B cell (primary cell): ENCODE measurements at regions not wholly inside any gene's neighbourhood (a gene's known extent, or its start where the extent isn't known, plus 50 kb on each side); places are given as distances from the start of the nearest gene placed in this dataset.
"Not testable (repeated sequence)": the region's sequence is repeated elsewhere in the genome, so short reads cannot be mapped to it uniquely, and the experiment has no call there.

ENCODE experiments used
- ATAC-seq: fragments of 200-7000 bp; cut with Tn5 transposase; one replicate; pipeline ENCODE4 v1.10.0; 2021; ENCODE audit warnings: low read depth, mild to moderate bottlenecking, moderate number of reproducible peaks, moderate library complexity
- CTCF ChIA-PET: fragments of 350-600 bp; sonication (Branson Sonifier 250); formaldehyde crosslinking; loops from one replicate; lab custom pipeline; 2021; ENCODE audit warnings: antibody characterized with exemption, inconsistent platforms; lab: Charles Lee
- POLR2A ChIA-PET: fragments of 350-600 bp; sonication (Branson Sonifier 250); formaldehyde crosslinking; loops from one replicate; lab custom pipeline; 2021; ENCODE audit warnings: antibody characterized with exemption; lab: Charles Lee
- DNase-seq: peaks from one replicate; pipeline ENCODE4 v3.0.0; 2013
- H2AFZ ChIP-seq: 2 replicates; pipeline ENCODE4 v1.6.1; 2012; ENCODE audit warnings: mild to moderate bottlenecking, low read depth, low read length; ENCODE audit not compliant: insufficient read depth, poor library complexity, severe bottlenecking
- H3K27ac ChIP-seq, 2 donors: 1 replicate in 1 of 2; 2 replicates in 1 of 2; pipeline ENCODE4 v1.5.1; 2012 to 2013; ENCODE audit warnings: low read length in 2 of 2, mild to moderate bottlenecking in 2 of 2, moderate library complexity in 1 of 2
- H3K27me3 ChIP-seq, 4 experiments: fragments of 200-600 bp in 1 of 4; sonication (generic) in 1 of 4; replicated peaks in 1 of 4; 1 replicate in 2 of 4; 2 replicates in 2 of 4; pipeline versions ENCODE4 v1.6.1 to v1.7.0; 2013 to 2016; ENCODE audit warnings: low read length in 3 of 4, mild to moderate bottlenecking in 2 of 4, mixed read lengths in 1 of 4, moderate library complexity in 1 of 4; ENCODE audit not compliant: insufficient read depth in 4 of 4, control insufficient read depth in 3 of 4; ENCODE audit errors: control extremely low read depth in 1 of 4
- H3K36me3 ChIP-seq, 2 experiments: replicated peaks in 1 of 2; 1 replicate in 1 of 2; 2 replicates in 1 of 2; pipeline versions ENCODE4 v1.6.1 to v1.7.1; 2013; ENCODE audit warnings: low read length in 1 of 2; ENCODE audit not compliant: insufficient read depth in 2 of 2, control insufficient read depth in 1 of 2; ENCODE audit errors: control extremely low read depth in 1 of 2, extremely low read depth in 1 of 2
- H3K4me1 ChIP-seq, 2 donors: fragments of 200-600 bp in 1 of 2; sonication (generic) in 1 of 2; 1 replicate in 1 of 2; 2 replicates in 1 of 2; pipeline versions ENCODE4 v1.5.1 to v1.6.1; 2013 to 2017; ENCODE audit warnings: low read length in 2 of 2; ENCODE audit not compliant: control insufficient read depth in 2 of 2, insufficient read depth in 2 of 2
- H3K4me2 ChIP-seq: replicated peaks from 2 replicates; pipeline ENCODE3; 2012; ENCODE audit warnings: mild to moderate bottlenecking, low read depth, low read length; ENCODE audit not compliant: poor library complexity, severe bottlenecking
- H3K4me3 ChIP-seq, 5 experiments: fragments of 200-600 bp in 1 of 5; sonication (generic) in 1 of 5; 1 replicate in 3 of 5; 2 replicates in 2 of 5; pipeline versions ENCODE4 v1.5.1 to v1.7.0; 2011 to 2016; ENCODE audit warnings: low read length in 4 of 5, mild to moderate bottlenecking in 4 of 5, low read depth in 2 of 5, control low read depth in 1 of 5, moderate library complexity in 1 of 5; ENCODE audit not compliant: insufficient read depth in 1 of 5; ENCODE audit errors: control extremely low read depth in 1 of 5, extremely low read depth in 1 of 5
- H3K79me2 ChIP-seq: fragments of 200-600 bp; sonication (generic); one replicate; pipeline ENCODE4 v1.6.0; 2016; ENCODE audit warnings: low read length; ENCODE audit not compliant: control insufficient read depth, insufficient read depth
- H3K9ac ChIP-seq: fragments of 200-600 bp; sonication (generic); 2 replicates; pipeline ENCODE4 v1.6.1; 2017; ENCODE audit warnings: mild to moderate bottlenecking, low read length, moderate library complexity
- H3K9me3 ChIP-seq, 3 donors: one replicate each; pipeline versions ENCODE4 v1.6.1 to v1.7.1; 2013; ENCODE audit warnings: low read length in 2 of 3; ENCODE audit not compliant: control insufficient read depth in 2 of 3, insufficient read depth in 1 of 3; ENCODE audit errors: control extremely low read depth in 1 of 3
- H4K20me1 ChIP-seq: 2 replicates; pipeline ENCODE4 v1.6.0; 2012; ENCODE audit warnings: mild to moderate bottlenecking, low read length; ENCODE audit not compliant: insufficient read depth, control insufficient read depth, poor library complexity, severe bottlenecking
- H3K27ac Mint-ChIP-seq: one replicate; pipeline ENCODE4 v1.8.0; 2021; ENCODE audit warnings: mixed read lengths
- H3K27me3 Mint-ChIP-seq: one replicate; pipeline ENCODE4 v1.8.0; 2021; ENCODE audit warnings: mixed read lengths
- H3K4me1 Mint-ChIP-seq: one replicate; pipeline ENCODE4 v1.8.0; 2021; ENCODE audit warnings: mixed read lengths
- H3K4me3 Mint-ChIP-seq: one replicate; pipeline ENCODE4 v1.8.0; 2021; ENCODE audit warnings: mixed read lengths
- H3K9me3 Mint-ChIP-seq: one replicate; pipeline ENCODE4 v1.8.0; 2022; ENCODE audit warnings: mixed read lengths; ENCODE audit not compliant: insufficient read depth
- EZH2 ChIP-seq: IDR thresholded peaks from 2 replicates; pipeline ENCODE4 v1.6.1; 2012; ENCODE audit warnings: borderline replicate concordance, low read depth, mild to moderate bottlenecking, moderate library complexity, low read length; ENCODE audit not compliant: insufficient read depth, poor library complexity, severe bottlenecking
- WGBS: methylation state at CpG from one replicate; pipeline ENCODE4 v1.1.5; 2013; ENCODE audit warnings: missing lambda C conversion rate; ENCODE audit not compliant: insufficient coverage; 5-methylcytosine and 5-hydroxymethylcytosine counted together
- intact Hi-C: fragments of 100-400 bp; cut with micrococcal nuclease; formaldehyde crosslinking; loops from one replicate; pipeline ENCODE4 v1.10.0; 2022
- TF ChIP-seq, protein P1 (sequence below): fragments of 200-600 bp; IDR thresholded peaks from one replicate; pipeline ENCODE4 v1.8.0; 2022; ENCODE audit warnings: antibody characterized with exemption, mild to moderate bottlenecking

DNA sequence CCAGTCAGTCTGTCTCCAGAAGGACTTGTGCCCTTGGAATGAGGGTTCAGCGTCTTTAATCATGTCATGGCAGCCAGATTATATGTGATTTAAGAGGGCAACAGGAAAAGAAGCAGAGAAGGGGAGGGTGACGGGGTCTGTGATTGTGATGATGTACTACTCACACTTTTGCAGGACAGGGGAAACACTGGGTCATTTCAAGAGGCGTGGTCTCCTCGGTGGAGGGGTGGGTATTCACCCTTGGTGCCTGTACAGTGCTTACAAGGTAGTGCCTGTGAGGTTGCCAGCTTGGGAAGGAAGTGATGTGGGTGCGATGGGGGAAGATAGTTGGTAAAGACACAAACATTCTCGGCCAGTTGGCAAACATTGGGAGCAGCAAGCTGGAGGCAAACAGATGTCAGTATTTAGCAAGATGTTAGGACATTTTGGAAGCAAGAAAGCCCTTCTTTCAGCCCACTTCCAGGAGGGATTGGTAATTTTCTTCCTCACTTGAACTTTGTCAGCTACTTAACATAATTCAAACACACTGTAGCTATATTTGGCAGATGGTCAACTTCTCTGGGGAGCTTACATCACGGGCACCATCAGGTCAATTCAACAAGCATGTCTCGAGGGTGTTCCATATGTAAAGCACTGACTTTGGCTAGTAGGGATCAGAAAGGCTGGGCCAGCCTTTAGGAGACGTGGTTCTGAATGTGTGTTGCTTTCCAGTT is 71.4 kb upstream of the ROPN1 start:
- TF ChIP-seq, protein P1, sequence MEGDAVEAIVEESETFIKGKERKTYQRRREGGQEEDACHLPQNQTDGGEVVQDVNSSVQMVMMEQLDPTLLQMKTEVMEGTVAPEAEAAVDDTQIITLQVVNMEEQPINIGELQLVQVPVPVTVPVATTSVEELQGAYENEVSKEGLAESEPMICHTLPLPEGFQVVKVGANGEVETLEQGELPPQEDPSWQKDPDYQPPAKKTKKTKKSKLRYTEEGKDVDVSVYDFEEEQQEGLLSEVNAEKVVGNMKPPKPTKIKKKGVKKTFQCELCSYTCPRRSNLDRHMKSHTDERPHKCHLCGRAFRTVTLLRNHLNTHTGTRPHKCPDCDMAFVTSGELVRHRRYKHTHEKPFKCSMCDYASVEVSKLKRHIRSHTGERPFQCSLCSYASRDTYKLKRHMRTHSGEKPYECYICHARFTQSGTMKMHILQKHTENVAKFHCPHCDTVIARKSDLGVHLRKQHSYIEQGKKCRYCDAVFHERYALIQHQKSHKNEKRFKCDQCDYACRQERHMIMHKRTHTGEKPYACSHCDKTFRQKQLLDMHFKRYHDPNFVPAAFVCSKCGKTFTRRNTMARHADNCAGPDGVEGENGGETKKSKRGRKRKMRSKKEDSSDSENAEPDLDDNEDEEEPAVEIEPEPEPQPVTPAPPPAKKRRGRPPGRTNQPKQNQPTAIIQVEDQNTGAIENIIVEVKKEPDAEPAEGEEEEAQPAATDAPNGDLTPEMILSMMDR, result no peak
- TF ChIP-seq EZH2, result no peak
- H3K4me1 Mint-ChIP-seq, result no peaks in the 10 kb centered on the region
- Histone ChIP-seq H3K4me2 (no peak overlapping the region), H3K27ac (no peak overlapping the region), H4K20me1 (no peaks in the 10 kb centered on the region), H3K4me3 (no peak overlapping the region), H3K4me1 (no peaks in the 10 kb centered on the region), H2AFZ (no peak overlapping the region), H3K79me2 (no peaks in the 10 kb centered on the region), H3K27me3 (peaks cover 0 to 3% (median 0%) of the 10 kb centered on the region in 4 experiments), H3K9ac (no peak overlapping the region), H3K36me3 (no peaks in the 10 kb centered on the region), H3K9me3 (no peaks in the 10 kb centered on the region)
- H3K27me3 Mint-ChIP-seq, result peaks cover 11% of the 10 kb centered on the region
- CTCF ChIA-PET, result no interaction called here
- H3K27ac Mint-ChIP-seq, result no peak overlapping the region
- H3K4me3 Mint-ChIP-seq, result no peak overlapping the region
- POLR2A ChIA-PET, result no interaction called here
- DNase-seq (no peak), ATAC-seq (no peak)
- intact Hi-C loops, result no loop called here
- WGBS, result 81% methylated on average over 7 of the region's 9 CpGs
- no peaks in the 10 kb centered on the region for H3K9me3 Mint-ChIP-seq

DNA sequence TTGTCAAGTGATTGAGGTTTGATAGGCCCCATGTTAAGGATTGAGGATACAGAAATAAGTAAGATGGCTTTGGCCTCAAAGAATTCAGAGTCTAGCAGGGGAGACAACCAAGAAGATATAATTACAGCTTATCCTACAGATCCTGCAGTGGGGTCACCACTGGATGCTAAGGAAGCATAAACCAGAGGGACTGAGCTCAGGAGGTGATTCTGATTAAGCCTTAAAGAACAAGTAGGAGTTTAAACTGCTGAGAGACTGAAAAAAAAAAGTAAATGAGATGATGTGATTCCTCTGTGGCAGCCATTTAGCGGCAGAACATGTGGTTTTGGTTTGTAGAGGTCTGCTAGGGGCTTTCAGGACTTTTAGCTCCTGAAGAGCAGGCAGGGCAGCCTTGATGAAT is 72.1 kb upstream of the ROPN1 start:
- H3K27ac ChIP-seq, result no peak overlapping the region
- no peaks in the 10 kb centered on the region for H3K9me3 ChIP-seq
- no peaks in the 10 kb centered on the region for H3K4me1 Mint-ChIP-seq
- no peak overlapping the region for H3K4me3 Mint-ChIP-seq
- no CpG with 5 or more reads among the region's 1 CpG for WGBS
- POLR2A ChIA-PET, result no interaction called here
- ATAC-seq (no peak), DNase-seq (no peak)
- CTCF ChIA-PET, result interaction anchor here (0.5 kb wide), 1 partner anchor 25 kb away, joined by 3 read pairs; no protein-coding TSS in a partner anchor
- no peaks in the 10 kb centered on the region for H3K79me2 ChIP-seq
- intact Hi-C loops, result no loop called here
- no peak overlapping the region for H3K4me2 ChIP-seq
- H2AFZ ChIP-seq, result no peak overlapping the region
- H3K4me3 ChIP-seq, result no peak overlapping the region
- peaks cover 9% of the 10 kb centered on the region for H3K27me3 Mint-ChIP-seq
- H3K9ac ChIP-seq, result no peak overlapping the region
- H3K27ac Mint-ChIP-seq, result no peak overlapping the region
- no peaks in the 10 kb centered on the region for H3K4me1 ChIP-seq
- peaks cover 0 to 3% (median 0%) of the 10 kb centered on the region in 4 experiments for H3K27me3 ChIP-seq
- no peaks in the 10 kb centered on the region for H3K36me3 ChIP-seq
- TF ChIP-seq EZH2, result no peak
- TF ChIP-seq, protein P1, result no peak
- no peaks in the 10 kb centered on the region for H3K9me3 Mint-ChIP-seq
- H4K20me1 ChIP-seq, result no peaks in the 10 kb centered on the region

DNA sequence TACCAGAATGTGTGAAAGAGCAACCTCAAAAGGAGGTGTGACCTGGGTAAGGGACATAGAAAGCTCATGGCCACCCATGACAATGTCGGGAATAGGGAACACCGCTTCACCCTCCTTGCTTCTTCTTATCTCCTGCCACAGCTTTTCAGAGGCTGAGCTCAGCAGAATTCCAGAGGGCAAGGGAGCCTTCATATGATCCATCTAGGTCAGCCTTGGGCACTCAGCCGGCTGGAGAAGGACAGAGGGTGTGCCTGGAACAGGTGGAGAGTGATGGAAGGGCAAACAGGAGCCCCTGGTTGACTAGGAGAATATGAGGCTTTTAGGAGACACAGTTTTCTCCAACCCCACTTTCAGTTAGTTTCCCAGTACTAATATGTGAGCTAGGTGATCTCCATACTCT is 74.6 kb upstream of the ROPN1 start:
- ATAC-seq, H3K4me1 Mint-ChIP-seq, DNase-seq, H3K4me2 ChIP-seq, H3K9me3 Mint-ChIP-seq, CTCF ChIA-PET, H3K27ac Mint-ChIP-seq, H3K9ac ChIP-seq, intact Hi-C loops, H2AFZ ChIP-seq, H3K79me2 ChIP-seq, H3K4me3 Mint-ChIP-seq, H3K27me3 ChIP-seq, H3K4me1 ChIP-seq, H3K9me3 ChIP-seq, H3K36me3 ChIP-seq, H3K27ac ChIP-seq, POLR2A ChIA-PET, H4K20me1 ChIP-seq, H3K4me3 ChIP-seq: not testable (repeated sequence)
- 100% methylated on average over 1 of the region's 3 CpGs for WGBS
- H3K27me3 Mint-ChIP-seq, result peaks cover 19% of the 10 kb centered on the region
